Ishikawa (cell line): ENCODE measurements at regions not wholly inside any gene's neighbourhood (a gene's known extent, or its start where the extent isn't known, plus 50 kb on each side); places are given as distances from the start of the nearest gene placed in this dataset.

Experiments used
- CEBPB ChIP-seq: IDR thresholded peaks from 2 replicates; pipeline ENCODE4 v1.6.1; 2012
- CREB1 ChIP-seq: IDR thresholded peaks from 2 replicates; pipeline ENCODE4 v1.6.1; 2012; ENCODE audit warnings: low read depth
- EGR1 ChIP-seq: IDR thresholded peaks from 2 replicates; pipeline ENCODE4 v1.6.1; 2012
- EP300 ChIP-seq: IDR thresholded peaks from 2 replicates; pipeline ENCODE4 v1.6.1; 2012; ENCODE audit warnings: borderline replicate concordance
- RAD21 ChIP-seq: IDR thresholded peaks from 2 replicates; pipeline ENCODE4 v1.6.1; 2012; ENCODE audit warnings: low read depth
- REST ChIP-seq: IDR thresholded peaks from 2 replicates; pipeline ENCODE4 v1.6.1; 2012; ENCODE audit warnings: low read depth, mild to moderate bottlenecking
- TAF1 ChIP-seq: IDR thresholded peaks from 2 replicates; pipeline ENCODE4 v1.6.1; 2012; ENCODE audit warnings: low read depth, mild to moderate bottlenecking
- TF ChIP-seq, protein P1 (sequence below): IDR thresholded peaks from 2 replicates; pipeline ENCODE4 v1.6.1; 2012

DNA sequence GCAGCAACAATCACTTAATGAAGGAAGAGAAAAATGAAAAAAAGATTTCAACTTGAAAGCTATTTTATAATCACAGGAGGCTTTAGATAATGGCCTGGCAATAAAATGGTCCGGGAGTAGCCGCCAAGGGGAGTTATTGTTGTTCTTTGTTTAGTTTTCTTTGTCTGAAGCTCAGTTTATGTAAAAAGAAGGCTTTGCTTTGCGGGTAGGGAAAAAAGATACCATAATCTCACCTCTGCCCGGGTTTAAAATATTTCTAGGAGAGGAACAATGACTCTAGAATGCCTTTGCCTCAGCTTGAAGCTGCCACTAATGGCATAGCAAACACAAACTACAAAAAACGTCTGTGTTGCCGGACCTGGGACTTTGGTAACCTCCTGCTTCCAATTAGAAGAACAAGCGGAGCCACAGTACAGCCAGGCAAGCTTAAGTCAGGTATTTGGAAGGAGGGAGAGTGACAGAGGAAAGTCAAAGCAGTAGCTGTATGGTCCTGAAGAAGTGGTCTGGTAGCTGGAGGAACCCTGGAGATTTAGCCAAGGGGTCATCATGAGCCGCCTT is 764.5 kb downstream of the TUSC7 start:
- no peak for TF ChIP-seq TAF1
- no peak for TF ChIP-seq CEBPB
- TF ChIP-seq RAD21, result no peak
- TF ChIP-seq, protein P1, sequence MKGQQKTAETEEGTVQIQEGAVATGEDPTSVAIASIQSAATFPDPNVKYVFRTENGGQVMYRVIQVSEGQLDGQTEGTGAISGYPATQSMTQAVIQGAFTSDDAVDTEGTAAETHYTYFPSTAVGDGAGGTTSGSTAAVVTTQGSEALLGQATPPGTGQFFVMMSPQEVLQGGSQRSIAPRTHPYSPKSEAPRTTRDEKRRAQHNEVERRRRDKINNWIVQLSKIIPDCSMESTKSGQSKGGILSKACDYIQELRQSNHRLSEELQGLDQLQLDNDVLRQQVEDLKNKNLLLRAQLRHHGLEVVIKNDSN, result no peak
- TF ChIP-seq REST, result no peak
- TF ChIP-seq EP300, result no peak
- no peak for TF ChIP-seq EGR1
- TF ChIP-seq CREB1, result no peak
